NOMO-1 (cell line): ENCODE measurements at regions not wholly inside any gene's neighbourhood (a gene's known extent, or its start where the extent isn't known, plus 50 kb on each side); places are given as distances from the start of the nearest gene placed in this dataset.

Experiments used
- DNase-seq, 2 experiments: peaks; one replicate each; lab custom pipeline; 2025; ENCODE audit not compliant: unreplicated experiment in 2 of 2; lab: John Stamatoyannopoulos, UW

DNA sequence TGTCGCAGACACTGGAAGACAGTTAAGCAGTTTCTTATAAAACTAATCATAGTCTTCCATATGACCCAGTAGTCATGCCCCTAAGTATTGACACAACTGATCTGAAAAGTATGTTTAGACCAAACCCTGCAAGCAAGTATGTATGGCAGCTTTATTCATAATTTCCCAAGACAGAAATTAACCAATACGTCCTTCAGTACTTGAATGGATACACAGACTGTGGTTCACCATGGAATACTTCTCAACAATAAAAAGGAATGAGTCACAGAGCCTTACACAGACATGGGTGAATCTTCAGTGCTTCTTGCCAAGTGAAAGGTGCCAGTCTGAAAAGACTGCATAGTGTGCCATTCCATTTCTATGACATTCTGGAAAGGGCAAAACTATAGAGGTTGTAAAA, 50.2 kb upstream of the AKR1E2 start:
- no peak for DNase-seq

DNA sequence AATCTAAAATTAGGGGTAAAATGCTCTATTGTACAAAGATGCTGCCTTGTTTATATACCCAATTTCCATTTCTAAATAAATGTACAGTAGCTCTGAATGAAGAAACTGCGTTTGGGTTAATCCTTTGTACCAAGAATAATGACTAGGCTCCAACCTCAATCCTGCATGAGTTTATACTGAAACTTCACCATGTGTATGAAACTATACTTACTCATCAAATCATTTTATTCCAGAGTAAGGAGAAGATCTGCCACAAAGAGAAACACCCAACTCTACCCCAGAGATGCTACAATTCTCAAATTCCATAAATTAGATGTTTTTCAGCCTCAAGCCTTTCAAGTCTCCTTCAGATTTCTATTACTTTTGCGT, 53.8 kb upstream of the AKR1E2 start:
- no peak for DNase-seq

DNA sequence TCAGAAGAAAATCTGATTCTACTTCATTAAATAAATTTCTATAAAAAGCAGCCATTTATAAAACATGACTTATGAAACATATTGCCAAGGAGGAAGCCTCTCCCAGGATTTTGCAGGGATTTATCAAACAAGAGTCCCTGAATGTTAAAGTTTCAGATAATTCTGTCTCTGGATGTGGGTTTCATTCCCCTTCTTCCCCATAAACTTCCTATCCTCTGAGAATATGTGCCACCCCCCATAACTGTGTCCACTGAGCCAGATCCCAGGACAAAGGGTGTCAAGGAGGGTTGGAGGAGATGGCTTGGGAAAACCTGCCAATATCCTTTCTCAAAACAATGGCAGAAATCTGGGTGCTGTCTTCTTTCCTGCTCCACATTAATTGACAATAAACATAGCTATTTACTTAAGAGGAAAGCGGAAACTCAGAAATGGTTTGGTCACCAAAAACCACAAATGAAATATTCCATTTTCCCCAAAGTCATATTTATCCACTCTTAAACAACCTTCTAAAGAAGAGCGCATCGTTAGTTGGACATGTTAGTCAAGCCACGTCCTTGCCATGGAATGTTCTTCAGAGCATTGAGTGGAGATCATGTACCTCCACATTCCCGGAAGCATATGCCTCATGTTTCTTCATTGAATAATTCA, 54.3 kb upstream of the AKR1E2 start:
- DNase-seq: no peak

DNA sequence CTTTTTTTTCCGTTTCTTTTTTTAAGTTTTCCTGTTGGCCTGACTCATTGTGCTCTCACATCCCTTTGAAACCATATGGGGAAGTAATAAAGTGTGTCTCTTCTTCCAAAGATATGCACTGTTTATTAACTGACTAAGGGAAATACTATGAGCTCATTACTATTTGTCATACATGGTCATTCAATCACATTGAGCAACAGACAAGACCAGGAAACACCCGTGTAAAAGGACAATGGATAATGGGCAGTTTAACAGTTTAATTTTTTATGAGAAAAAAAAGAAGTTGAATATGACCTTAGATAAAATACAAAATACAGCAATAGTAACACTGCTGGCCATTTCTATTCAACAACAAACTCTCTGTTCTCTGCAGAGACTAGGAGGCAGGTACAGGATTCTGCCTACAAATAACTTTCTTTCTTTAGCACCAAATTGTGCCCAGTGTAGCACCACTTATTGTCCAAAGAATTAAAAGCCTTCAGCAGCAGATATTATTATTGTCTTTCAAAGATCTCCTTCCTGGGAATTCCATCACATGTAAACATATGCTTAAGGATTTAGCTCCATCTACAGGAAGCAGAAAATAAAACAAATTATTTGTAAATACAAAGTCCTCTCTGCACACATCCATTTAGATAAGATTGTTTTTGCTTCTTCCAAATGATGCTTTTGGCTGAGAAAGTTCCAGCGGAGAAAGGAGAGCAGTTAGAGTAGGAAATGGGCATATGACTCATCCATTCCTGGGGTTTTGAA, 55.0 kb upstream of the AKR1E2 start:
- DNase-seq: peak; percentile 18 to 89

DNA sequence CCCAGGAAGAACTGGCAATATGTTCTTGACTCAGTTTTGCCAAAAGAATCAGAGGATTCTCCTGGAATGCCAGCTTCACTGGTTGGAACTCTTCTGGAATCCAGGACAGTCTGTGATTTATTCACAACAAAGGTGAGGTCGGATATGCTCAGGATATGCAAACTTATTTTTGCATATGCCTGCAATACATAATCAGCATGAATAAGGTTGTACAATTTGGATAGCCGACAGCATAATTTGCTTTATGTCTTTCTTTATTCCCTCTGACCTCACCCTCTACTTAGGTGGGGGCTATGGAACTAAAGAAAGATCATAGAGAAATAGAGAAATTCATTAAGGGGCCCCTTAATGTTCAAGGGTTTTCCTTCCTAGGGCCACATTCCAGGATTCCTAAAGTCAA, 57.6 kb upstream of the AKR1E2 start:
- no peak for DNase-seq

DNA sequence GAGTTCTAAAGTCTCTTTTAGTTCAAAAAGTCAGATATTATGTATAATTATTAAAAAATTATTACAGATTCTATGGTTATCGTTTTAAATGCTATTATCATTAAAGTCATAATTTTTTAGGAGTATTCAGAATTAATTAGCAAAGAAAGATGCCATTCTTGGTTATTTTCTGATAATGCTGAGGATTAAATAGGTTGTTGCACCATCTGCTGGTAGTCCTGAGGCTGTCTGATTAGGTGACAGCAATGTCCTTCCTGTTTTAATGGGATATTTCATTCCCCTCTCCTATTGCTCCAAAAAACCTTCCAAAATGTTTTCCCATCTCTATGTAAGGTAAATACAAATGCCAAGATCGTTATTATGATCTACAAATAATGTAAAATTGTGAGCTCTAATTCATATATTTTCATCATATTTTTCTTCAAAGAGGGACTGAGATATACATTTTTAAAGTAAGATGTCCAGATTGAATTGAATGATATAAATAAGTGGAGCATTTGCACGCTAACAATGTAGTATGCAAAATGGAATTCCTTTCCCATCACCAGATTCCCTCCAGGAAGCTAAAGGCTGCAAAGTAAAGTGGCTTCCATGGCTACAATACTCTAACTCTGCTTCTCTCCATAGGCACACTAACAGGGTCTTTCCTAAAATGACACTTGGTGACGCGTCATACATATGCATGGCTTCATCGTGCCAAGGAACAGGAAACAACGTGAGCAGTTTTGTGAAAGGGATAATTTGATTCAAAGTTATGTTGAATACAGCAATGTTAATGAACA, 58.8 kb upstream of the AKR1E2 start:
- DNase-seq: peak; percentile 0 to 37

DNA sequence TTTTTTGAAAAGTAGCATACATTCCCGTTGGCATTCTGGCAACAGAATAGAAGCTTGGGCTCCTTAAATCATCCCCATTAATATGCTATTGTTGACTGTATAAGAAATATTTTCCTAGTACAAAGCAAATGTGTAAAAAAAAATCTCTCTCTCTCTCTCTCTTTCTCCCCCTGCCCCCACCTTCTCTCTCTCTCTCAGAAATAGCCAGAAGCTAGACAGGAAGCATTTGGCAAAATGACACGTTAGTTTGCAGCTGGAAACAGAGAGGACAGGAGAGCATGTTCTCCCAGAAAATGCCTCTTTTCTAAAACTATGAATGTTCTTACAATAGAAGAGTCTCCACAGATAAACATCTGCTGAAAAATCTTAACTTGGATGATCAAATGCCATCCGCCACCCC, 59.6 kb upstream of the AKR1E2 start:
- no peak for DNase-seq

DNA sequence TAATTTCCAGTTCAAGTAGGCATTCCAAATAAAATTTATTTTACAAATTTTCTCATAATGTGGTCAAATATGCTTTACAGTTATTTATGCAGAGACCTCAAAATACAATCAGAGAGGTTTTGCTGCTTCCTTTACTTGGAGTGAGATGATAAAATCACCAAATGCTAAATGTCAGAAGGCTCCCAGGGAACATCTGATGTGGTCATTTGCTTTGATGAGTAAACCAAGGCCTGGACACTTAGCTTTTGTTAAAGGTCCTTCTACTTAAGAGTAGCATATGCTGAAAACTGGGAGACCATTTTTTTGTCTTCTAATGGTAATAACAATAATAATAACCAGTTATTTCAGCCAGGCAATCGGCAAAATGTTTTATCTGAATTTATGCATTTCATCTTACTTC, 60.6 kb upstream of the AKR1E2 start:
- DNase-seq: no peak

DNA sequence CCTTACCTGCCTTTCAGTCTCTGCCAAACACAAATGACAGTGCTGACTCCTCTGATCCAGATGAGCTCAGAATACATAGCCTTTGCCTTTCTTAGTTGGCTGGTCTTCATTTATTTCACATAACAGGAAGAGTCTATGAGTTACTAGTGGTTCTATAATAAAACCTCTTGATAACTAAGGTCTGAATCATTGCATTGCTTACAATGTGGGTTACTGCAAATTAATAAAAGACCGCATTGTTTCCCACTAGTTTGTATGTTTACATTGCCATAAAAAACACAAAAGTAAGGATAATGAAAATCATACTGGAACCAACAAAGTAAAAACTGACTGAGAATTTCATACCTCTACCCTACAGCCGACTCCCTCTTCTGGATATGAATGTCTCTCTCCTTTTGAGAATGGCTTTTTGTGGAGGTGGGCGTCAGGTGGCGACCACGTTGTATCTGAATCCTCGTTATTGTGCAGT, 62.0 kb upstream of the AKR1E2 start:
- no peak for DNase-seq

DNA sequence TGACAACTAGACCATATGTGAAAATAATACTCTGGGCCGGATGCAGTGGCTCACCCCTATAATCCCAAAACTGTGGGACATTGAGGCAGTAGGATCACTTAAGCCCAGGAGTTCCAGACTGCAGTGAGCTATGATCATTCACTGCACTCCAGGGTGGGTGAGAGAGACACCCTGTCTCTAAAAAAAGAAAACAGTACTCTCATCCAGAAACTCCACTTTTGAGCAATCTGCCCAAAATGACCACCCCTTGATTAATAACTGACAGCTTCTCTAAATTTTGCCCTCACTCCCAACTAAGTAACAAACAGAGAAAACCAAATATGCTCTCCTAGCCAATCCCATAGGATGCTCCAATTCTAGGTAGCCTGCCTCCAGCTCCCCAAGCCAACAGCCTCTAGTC, 62.5 kb upstream of the AKR1E2 start:
- DNase-seq: no peak

DNA sequence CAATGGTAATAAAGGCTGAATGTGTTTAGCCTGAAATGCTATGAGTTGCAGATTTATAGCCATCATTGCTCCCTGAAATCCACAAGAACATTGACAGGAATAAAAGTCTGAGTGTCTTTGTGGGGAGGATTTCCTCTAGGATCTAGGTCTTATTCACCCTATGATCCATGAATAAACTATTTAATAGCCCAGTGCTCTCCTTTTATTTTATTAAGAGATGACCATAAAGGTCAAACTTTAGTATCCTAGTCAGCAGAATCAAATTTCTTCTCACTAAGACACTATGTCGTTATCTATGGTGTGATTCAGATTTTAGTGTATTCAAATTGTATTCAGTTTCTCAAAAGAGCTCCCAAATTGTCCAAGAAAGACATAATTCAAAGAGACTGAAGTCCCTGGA, 67.8 kb upstream of the AKR1E2 start:
- DNase-seq: no peak

DNA sequence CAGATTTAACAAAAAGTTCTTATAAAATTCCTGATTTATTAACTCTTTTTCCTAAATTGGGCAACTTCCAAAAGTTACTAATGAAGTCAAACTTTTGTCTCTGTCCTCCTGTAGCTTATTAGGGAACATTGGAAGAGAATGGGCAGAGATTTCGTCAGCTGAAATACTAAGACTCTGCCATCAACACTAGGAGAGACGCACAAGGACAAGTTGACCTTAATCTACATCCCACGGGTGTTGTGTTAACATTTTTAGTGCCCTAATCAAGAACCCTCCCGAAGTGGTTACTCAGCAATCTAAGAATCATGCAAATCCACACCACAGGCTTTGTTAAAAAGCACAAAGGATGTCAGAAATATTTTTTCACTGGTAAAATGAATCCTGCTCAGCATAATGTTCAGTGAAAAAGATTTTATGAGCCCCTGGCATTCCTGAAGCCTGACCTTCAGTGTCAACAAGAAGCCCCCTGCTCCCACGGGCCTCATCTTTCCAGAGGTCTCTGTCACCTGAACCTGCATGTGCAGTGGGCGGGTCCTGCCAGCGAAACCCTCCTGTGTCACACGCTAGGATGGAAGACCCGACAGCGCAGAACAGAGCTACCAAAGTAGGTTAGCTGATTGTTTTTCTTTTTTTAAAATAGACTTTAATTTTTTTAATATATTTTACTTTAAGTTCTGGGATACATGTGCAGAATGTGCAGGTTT, 70.6 kb upstream of the AKR1E2 start:
- DNase-seq: no peak

DNA sequence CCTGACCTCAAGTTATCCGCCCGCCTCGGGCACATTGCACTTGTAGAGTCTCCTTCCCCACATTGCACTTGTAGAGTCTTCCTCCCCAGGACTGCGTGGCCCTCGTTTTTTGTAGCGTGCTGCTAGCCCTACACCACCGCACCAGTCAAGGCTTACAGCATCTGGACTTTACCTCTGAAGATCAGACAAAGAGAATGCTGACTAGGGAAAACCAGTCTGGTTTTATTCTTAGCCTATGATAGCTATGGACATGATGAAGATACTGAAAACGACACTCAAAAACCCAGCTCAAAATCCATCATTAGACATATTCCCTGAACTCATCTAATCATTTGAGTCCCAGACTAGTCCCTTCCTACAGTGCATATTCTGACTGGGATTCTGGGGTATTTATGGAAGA, 71.9 kb upstream of the AKR1E2 start:
- no peak for DNase-seq

DNA sequence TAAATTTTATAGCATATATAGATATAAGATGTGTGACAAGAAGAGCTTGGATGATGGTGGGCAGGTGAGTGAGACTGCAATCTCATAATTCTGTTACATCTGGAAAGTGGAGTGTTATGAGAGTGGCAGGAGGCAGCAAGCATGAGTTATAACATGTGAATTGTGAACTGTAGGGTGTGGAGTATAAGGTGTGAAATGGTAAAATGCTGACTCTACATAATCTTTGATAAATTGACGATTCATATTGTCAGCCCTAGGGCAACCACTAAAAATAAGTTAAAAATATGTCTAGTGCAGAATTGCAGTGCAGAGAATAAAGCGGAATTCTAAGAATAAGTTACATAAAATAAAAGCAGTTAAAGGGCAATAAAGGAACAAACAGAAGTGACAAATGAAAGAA, 74.8 kb upstream of the AKR1E2 start:
- no peak for DNase-seq

DNA sequence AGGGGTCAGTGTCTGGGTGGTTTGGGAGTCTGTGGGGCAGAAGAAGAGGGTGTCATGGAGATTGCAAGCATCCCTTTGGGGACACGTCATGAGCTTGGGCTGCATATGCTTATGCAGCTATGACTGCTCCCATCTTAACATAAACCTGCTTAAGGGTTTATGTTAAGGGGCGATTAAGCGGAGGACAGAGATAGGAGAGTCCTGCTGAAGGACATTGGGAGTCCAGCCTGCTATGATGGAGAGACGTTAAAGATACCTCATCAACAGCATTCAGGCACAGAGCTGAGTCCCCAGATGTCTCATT, 76.8 kb upstream of the AKR1E2 start:
- DNase-seq: no peak

DNA sequence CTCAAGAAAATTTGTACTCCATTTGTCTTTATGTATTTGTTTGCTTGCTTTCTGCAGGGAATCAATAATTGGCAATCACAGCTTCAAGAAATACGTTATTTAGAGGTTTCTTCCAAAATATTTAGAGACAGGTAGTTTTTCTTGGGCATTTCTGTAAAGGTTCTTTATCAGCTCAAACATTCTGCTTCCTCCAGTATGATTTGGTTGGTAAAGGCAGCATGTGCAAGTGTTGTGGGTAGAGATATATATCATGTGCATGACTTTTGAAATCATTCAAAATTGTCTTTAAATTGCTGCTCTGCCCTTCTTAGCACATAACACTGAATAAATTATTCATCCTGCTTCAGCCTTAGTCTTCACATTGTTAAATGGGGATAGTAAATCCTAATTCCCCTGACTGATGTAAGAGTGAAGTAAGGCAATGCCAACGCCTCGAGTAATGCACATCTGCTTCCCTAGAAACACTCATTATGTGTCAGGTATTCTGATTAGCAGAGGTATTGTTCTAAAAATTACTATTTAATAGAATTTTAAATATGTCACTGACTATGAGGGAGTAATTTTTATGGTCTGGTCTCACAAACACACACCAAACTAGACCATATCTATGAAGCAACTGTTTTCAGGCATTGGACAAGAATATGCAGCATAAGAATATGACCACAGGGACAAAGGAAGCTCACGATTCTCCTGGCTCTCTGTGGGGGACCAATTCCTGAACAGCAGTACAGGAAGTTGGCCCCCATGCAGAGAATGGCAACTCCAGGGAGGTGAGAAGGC, 77.3 kb upstream of the AKR1E2 start:
- DNase-seq: no peak

DNA sequence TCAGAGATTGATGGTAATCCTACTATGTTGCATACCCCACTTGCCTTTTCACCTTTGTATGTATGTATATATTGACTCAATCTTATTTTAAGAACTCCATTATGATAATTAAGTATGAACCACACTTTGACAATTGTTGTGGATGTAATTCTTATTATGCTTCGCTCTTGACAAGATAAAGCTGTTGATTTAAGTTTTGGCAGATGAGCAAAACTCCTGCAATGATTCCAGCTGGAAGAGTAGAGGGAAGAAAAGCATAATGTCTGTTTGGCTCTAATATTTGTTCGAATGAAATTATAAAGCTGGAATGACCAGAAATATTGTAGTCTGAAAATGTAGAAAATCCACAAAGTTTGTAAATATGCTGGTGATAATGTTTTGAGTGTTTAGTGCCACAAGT, 83.8 kb upstream of the AKR1E2 start:
- DNase-seq: no peak

DNA sequence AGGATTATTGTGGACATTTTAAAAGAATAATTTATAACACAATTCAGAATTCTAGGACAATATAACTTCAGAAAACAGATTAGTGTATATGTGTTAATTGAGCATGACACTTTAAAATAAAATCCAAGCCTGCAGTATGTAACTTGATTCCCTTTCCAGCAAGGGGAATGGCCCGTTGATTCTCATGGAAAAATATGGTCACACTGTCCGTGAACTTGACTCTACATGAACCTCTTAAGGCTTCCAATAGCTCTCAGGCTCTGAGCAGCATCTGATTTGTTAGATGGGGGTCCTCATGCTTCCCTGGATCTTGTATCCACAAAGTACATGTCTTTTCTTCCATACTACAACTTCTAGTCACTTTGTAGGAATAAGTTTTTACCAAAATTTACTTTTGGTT, 85.5 kb upstream of the AKR1E2 start:
- no peak for DNase-seq

DNA sequence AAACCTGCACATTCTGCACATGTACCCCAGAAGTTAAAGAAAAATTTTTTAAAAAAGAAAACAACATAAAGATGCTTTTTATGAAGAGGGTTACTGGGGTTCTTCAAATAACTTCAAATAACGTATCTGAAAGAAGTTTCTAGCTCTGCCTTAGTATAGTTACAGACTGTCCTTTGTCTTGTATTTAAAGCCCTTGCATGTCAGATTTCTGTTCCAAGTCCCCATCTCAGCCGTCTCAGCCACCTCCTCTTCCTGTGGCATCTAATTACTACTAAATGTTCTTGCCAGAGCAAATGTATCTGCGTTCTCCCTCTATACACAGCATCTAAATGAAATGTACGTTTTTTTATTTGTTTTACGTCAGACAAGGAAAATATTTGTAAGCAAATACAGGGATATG, 89.4 kb upstream of the AKR1E2 start:
- no peak for DNase-seq

DNA sequence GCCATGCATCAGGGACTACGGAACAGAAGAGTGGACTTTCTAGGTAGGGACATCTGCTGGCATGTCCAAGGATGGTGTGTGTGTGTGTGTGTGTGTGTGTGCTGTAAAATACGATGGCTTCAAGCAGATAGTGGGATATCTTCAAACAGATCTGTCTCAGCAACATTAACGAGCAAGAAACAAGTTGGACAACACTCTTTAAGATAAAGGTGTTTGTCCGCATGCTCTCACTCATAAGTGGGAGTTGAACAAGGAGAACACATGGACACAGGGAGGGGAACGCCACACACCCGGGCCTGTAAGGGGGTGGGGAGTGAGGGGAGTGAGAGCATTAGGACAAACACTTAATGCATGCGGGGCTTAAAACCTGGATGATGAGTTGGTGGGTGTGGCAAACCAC, 89.8 kb upstream of the AKR1E2 start:
- no peak for DNase-seq

DNA sequence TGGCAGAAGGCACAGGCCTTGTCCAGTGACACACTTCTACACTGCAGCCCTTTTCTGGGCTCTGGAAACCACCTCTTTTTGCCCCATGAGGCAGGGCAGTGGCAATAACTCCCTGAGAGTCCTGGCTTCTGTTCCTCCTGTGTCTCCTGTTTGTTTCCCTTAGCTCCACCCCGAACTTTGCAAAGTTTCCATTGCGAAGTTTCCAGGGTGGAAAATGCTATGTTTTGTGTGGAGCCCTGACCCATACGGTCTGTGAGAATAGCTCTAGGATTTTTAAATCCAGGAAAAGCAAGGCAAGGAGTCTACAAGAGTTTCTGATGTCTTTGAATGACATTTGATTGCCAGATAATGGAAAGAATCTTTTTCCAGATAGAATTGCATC, 92.2 kb upstream of the AKR1E2 start:
- DNase-seq: no peak
